ENCODE measurements at regions not wholly inside any gene's neighbourhood (a gene's known extent, or its start where the extent isn't known, plus 50 kb on each side); places are given as distances from the start of the nearest gene placed in this dataset.

- no peaks in the 10 kb centered on the region for H4K20me1 ChIP-seq (ENCODE audit: insufficient read depth, low read length)
- H3K9me2 ChIP-seq (ENCODE audit: insufficient read depth, low read length): no peaks in the 10 kb centered on the region
- no TSS peak for BruUV-seq (replicated peaks)
- ChIA-PET POLR2A (no interaction called here), CTCF (ENCODE audit: unreplicated experiment) (no interaction called here)
- H3K36me3 ChIP-seq (ENCODE audit: insufficient read depth, low read length): no peaks in the 10 kb centered on the region
- H3K4me3 ChIP-seq (ENCODE audit: low read depth, low read length, poor library complexity, severe bottlenecking): no peak overlapping the region
- DNase-seq (ENCODE audit: low spot score): peak; percentile 22
- peak; percentile 81 for TF ChIP-seq CTCF (conservative IDR thresholded peaks at IDR 0.05; ENCODE audit: low read length)
- no peak for TF ChIP-seq EZH2phosphoT487 (IDR thresholded peaks at IDR 0.05; ENCODE audit: borderline replicate concordance, low read depth, low read length)
- intact Hi-C loops (cut with micrococcal nuclease; ENCODE audit: unreplicated experiment): loop anchor here (5.0 kb wide), 1 partner anchor 638 kb away; no protein-coding TSS in a partner anchor
- no peak overlapping the region for H3K4me2 ChIP-seq (ENCODE audit: low read length)
- H3K27ac ChIP-seq (ENCODE audit: low read depth, low read length, poor library complexity, severe bottlenecking): no peak overlapping the region
- no peaks in the 10 kb centered on the region for H3K9me3 ChIP-seq (ENCODE audit: low read length)
- H3K4me1 ChIP-seq (ENCODE audit: insufficient read depth, low read length, poor library complexity, severe bottlenecking): no peaks in the 10 kb centered on the region
- H2AFZ ChIP-seq (ENCODE audit: low read length): no peak overlapping the region
- H3K79me2 ChIP-seq (ENCODE audit: insufficient read depth, low read depth, low read length): no peaks in the 10 kb centered on the region
Observed at GRCh38 chrX:130994671-130995070, 63.5 kb upstream of the ARHGAP36 start.

- no peak for TF ChIP-seq CTCF (conservative IDR thresholded peaks at IDR 0.05; ENCODE audit: low read length)
- TF ChIP-seq EZH2phosphoT487 (IDR thresholded peaks at IDR 0.05; ENCODE audit: borderline replicate concordance, low read depth, low read length): no peak
- no TSS peak for BruUV-seq (replicated peaks)
- DNase-seq (ENCODE audit: low spot score): no peak
- POLR2A ChIA-PET: interaction anchor here (0.7 kb wide), 1 partner anchor 21 kb away, joined by 3 read pairs; no protein-coding TSS in a partner anchor
- H2AFZ ChIP-seq (ENCODE audit: low read length): no peak overlapping the region
- intact Hi-C loops (cut with micrococcal nuclease; ENCODE audit: unreplicated experiment): loop anchor here (5.0 kb wide), 1 partner anchor 637 kb away; no protein-coding TSS in a partner anchor
- no peak overlapping the region for H3K4me3 ChIP-seq (ENCODE audit: low read depth, low read length, poor library complexity, severe bottlenecking)
- no peak overlapping the region for H3K27ac ChIP-seq (ENCODE audit: low read depth, low read length, poor library complexity, severe bottlenecking)
- CTCF ChIA-PET (ENCODE audit: unreplicated experiment): no interaction called here
- no peak overlapping the region for H3K4me2 ChIP-seq (ENCODE audit: low read length)
- no peaks in the 10 kb centered on the region for H3K4me1 ChIP-seq (ENCODE audit: insufficient read depth, low read length, poor library complexity, severe bottlenecking)
- H3K9me3 ChIP-seq (ENCODE audit: low read length): no peaks in the 10 kb centered on the region
- no peaks in the 10 kb centered on the region for H3K79me2 ChIP-seq (ENCODE audit: insufficient read depth, low read depth, low read length)
- no peaks in the 10 kb centered on the region for H4K20me1 ChIP-seq (ENCODE audit: insufficient read depth, low read length)
- H3K9me2 ChIP-seq (ENCODE audit: insufficient read depth, low read length): no peaks in the 10 kb centered on the region
- H3K36me3 ChIP-seq (ENCODE audit: insufficient read depth, low read length): no peaks in the 10 kb centered on the region
Observed at GRCh38 chrX:130995439-130995838, 62.7 kb upstream of the ARHGAP36 start.

GRCh38 chrX:130997314-130997713 is 60.8 kb upstream of the ARHGAP36 start:
- no peak overlapping the region for H2AFZ ChIP-seq (ENCODE audit: low read length)
- TF ChIP-seq EZH2phosphoT487 (IDR thresholded peaks at IDR 0.05; ENCODE audit: borderline replicate concordance, low read depth, low read length) (no peak), CTCF (conservative IDR thresholded peaks at IDR 0.05; ENCODE audit: low read length) (no peak)
- no peak overlapping the region for H3K27ac ChIP-seq (ENCODE audit: low read depth, low read length, poor library complexity, severe bottlenecking)
- no peaks in the 10 kb centered on the region for H3K79me2 ChIP-seq (ENCODE audit: insufficient read depth, low read depth, low read length)
- BruUV-seq (replicated peaks): no TSS peak
- H3K9me2 ChIP-seq (ENCODE audit: insufficient read depth, low read length): no peaks in the 10 kb centered on the region
- H3K4me2 ChIP-seq (ENCODE audit: low read length): no peak overlapping the region
- H3K36me3 ChIP-seq (ENCODE audit: insufficient read depth, low read length): no peaks in the 10 kb centered on the region
- ChIA-PET POLR2A (no interaction called here), CTCF (ENCODE audit: unreplicated experiment) (no interaction called here)
- no peaks in the 10 kb centered on the region for H3K9me3 ChIP-seq (ENCODE audit: low read length)
- H4K20me1 ChIP-seq (ENCODE audit: insufficient read depth, low read length): no peaks in the 10 kb centered on the region
- H3K4me3 ChIP-seq (ENCODE audit: low read depth, low read length, poor library complexity, severe bottlenecking): no peak overlapping the region
- no peak for DNase-seq (ENCODE audit: low spot score)
- intact Hi-C loops (cut with micrococcal nuclease; ENCODE audit: unreplicated experiment): loop anchor here (5.0 kb wide), 1 partner anchor 635 kb away; no protein-coding TSS in a partner anchor
- no peaks in the 10 kb centered on the region for H3K4me1 ChIP-seq (ENCODE audit: insufficient read depth, low read length, poor library complexity, severe bottlenecking)

Data from OCI-LY7 (cell line).